Activated naive CD4-positive, alpha-beta T cell (primary cell): ENCODE measurements at regions not wholly inside any gene's neighbourhood (a gene's known extent, or its start where the extent isn't known, plus 50 kb on each side); places are given as distances from the start of the nearest gene placed in this dataset.
"Not testable (repeated sequence)": the region's sequence is repeated elsewhere in the genome, so short reads cannot be mapped to it uniquely, and the experiment has no call there.

ENCODE experiments used
- DNase-seq, 4 experiments: peaks; one replicate each; lab custom pipeline; 2025; lab: John Stamatoyannopoulos, UW

DNA sequence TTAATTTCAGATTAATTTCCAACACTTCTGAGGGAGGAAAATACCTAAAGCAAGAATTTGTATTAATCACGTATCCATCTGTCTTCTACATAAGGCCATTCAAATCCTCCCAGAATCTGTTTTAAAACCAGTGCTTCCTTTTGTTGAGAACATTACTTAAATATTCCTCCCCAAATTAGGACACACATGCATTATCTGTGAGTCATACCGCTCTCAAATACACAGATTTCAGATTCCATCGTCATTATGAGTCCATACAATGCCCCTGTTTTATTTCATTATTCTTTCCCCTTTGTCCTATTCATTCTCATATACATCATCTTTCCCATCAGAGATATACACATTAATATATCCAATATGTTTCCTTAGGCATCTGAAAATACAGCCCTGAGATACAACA lies 57.3 kb upstream of the PRSS12 start:
- DNase-seq = no peak

- no peak for DNase-seq
These were observed 64.5 kb upstream of the PRSS12 start for GRCh38 chr4:118417325-118417724.

DNA sequence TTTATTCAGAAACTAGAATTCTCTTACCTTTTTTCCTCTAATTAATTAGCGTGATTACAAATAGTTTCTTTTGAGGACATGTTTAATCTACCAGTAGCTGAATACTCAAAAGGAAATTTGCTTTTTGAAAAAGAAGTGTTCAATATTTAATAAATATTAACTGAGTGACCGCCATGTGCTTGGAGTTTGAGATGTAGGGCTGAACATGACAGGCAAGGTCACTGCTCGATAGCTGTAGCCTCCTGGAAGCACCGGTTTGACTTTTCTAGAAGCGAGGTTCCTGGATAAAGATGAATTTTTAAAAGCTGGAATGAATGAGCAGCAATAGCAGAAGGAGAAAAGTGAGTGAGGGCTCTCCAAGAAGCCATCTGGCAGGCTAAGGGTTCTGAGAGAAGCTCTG lies 65.0 kb upstream of the PRSS12 start:
- not testable (repeated sequence) for DNase-seq

GRCh38 chr4:118418396-118418795 lies 65.6 kb upstream of the PRSS12 start:
- DNase-seq = not testable (repeated sequence)

- not testable (repeated sequence) for DNase-seq
These were observed 66.8 kb upstream of the PRSS12 start for GRCh38 chr4:118419626-118420025.

GRCh38 chr4:118424062-118424461 lies 71.3 kb upstream of the PRSS12 start:
- DNase-seq = peak in 1 of 4 experiments; percentile 1

- DNase-seq = not testable (repeated sequence)
These were observed 76.1 kb upstream of the PRSS12 start for GRCh38 chr4:118428881-118429280.

GRCh38 chr4:118432359-118432758 lies 79.6 kb upstream of the PRSS12 start:
- not testable (repeated sequence) for DNase-seq

DNA sequence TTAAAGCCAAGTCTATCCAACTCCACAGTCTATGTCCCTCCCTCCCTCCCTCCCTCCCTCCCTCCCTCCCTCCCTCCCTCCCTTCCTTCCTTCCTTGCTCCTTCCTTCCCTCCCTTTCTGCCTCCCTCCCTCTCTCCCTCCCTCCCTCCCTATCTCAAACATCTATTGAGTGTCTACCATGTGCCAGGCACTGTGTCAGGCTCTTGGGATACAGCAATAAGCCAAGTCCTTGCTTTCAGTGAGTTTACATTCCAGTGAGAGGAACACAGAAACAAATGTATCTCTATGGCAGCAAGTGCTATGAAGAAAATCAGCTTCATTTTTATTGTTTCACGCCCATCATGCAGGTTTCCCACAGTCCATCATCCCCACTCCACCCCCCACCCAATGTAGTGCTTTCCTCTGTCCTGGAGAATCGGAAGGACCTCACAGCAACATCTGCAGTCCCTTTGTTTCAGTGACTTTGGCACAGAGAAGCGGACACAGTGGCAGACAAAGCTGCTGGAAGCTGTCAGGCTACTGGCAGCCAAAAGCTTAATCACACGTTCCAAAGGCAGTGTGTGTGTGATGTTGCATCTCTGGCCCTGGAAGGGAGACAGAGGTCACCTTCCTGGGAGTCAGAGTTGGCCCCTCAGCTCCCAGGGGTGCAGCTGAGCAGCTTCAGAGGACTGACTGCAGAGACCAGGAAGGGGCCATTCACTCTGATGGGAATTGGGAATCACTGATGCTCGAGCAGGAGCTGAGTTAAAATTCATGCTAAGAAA lies 81.0 kb upstream of the PRSS12 start:
- DNase-seq = not testable (repeated sequence)

DNA sequence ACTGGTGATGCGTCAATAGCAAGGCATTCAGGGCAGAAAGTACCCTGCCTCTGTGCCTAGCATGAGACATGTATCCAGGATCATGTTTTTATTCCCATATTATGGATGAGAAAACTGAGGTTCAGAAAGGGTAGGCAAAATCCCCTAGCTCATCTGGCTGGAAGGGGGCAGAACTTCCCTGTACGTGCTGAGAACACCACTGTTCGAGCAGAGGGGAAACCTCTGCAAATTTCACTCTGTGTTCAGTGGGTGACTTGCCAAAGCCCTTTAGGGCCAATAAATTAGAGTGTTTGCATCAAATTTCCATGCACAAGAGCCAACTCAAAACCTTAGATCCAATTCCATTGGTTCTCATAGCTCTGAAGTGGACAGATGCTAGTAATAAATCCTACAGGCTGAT lies 82.6 kb upstream of the PRSS12 start:
- DNase-seq = not testable (repeated sequence)

DNA sequence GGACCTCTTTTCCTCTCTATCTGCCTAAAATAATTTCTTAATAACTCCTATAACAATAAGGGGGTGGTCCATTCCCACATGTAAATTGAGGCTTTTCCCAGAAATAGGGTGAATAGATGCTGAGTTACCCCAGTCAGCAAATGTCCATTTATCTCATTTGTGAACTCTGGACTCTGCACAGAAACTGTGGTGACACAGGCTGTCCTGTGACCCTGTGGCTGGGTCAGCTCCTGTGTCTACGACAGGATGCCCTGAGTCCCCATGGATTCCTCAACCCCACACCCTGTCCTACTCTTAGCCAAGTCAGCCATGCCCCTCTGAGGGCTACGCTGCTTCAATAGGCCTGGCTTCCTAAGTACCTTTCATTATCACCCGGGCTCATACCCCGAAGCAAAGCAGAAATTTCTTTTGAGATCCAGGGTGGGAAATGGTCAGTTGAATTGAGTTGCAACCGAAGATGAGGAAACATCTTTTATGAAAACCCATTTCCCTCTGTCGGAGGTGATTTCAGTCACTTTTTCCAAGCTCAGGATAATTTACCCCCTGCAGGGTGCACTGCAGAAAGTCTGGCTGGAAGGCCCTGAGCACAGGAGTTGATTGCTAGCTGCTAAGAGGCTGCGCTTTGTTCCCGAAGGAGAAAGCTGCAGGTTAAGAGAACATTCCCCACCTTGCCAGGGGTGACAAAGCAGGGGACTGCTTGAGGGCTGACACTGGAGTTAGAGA lies 89.5 kb upstream of the PRSS12 start:
- not testable (repeated sequence) for DNase-seq

DNA sequence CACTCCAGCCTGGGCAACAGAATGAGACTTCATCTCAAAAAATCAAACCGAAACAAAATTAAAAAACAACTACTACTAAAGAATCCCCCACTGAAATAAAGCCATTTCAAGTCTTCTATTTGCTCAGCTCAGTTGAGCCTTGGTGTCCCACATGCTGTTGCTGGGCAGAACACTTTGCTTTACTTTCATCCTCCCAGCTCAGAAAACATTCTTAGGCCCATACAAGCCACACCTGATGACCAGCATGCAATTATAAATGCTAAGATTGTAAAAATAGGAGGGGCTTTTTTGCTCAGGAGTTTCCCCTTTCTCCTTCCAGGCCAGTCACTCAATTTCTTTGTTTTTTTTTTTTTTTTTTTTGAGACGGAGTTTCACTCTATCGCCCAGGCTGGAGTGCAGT lies 94.6 kb upstream of the PRSS12 start:
- DNase-seq = not testable (repeated sequence)

GRCh38 chr4:118454857-118455256 lies 102.1 kb upstream of the PRSS12 start:
- DNase-seq = not testable (repeated sequence)

- DNase-seq = not testable (repeated sequence)
These were observed 108.6 kb upstream of the PRSS12 start for GRCh38 chr4:118461435-118461834.

DNA sequence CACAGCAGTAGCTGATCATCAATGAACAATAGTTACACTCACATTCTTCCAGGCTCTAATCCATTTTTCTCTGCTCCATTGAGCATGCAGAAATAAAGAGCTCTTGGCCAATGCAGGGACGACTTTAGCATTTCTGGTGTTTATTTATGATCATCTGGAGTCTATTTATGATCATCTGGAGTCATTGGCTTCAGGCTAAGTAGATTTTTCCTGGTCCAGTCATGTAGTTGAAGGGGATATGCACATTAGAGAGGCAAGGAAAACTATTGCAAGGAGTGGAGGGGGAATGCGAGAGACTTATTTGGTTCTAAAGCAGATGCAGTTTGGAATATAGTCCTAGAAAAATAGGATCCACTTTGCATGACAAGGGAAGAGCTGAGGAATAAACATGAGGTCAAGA lies 113.0 kb upstream of the PRSS12 start:
- DNase-seq = not testable (repeated sequence)

DNA sequence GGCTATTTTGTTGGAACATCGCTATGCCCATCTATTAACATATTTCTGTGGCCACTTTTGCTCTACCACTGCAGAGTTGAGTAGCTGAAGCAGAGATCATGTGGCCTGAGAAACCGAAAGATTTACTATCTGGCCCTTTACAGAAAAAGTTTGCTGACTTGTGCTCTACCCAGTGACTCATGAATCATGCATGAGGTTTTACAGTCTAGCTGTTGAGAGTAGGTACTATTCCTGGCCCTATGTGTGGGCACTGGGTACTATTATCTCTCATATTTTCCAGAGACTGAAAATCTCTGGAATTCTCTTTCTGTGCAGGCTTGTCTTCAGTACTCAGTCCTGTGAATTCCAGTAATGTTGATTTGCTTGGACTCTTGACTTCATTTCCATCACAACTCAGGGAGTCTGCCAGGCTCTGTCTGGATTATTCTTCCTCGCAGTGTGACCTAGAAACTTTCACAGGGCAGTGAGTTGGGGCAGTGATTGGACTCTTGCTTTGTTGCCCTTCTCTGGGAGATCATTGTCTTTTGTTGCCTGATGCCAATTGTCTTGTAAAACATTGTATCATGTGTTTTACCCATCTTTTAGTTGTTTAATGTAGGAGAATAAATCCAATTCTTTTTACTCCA lies 121.3 kb upstream of the PRSS12 start:
- DNase-seq = not testable (repeated sequence)

DNA sequence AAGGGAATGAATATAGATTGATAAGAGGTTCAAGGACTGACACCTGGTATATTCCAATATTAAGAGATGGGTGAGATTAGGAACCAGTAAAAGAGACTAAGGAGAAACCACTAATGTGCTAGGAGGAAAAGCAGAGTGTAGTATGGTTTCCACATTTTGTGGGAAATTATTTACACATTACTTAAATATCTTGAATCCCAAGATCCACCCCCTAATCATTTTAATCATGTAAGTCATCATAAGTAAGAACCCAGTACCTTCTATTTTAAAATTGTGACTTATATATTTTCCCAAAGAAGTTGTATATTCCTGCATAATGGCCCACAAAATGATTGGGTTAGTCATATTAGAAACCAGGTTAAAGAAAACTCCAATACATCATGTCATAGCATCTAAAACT lies 122.0 kb upstream of the PRSS12 start:
- DNase-seq = not testable (repeated sequence)

DNA sequence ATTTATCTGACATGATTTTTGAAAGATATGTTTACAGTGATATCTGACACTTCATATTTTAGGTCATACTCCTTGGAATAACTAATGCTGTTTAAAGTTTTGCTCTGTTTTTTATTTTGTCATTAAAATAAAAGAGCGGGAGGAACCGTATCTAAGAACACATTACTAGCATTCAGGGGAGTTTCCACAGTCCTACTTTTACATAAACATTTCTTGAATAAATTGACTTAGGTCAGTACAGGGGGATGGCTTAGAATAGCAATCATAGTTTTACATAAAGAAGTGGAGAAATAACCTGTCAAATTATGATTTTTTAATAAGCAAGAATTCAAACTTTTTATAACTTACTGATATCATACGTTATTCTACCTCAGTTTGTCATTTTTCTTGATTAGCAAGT lies 123.1 kb upstream of the PRSS12 start:
- DNase-seq = not testable (repeated sequence)

DNA sequence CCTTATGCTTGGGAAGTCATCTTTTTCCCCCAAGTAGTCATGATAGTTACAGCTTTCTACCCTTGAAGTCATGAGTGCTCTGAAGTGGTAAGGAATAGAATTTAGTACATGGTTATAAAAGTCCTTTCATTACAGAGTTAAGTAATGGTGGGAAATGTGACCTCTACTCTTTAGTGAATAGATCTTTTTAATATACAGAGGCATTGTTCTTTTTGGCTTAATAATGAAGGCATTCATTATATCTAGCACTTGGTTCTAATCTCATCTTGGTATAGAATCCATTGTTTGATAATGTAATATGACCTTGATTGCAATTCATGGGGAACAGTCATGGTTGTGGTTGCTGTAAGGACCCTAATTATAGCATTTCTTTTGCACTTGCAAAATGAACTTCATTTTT lies 125.0 kb upstream of the PRSS12 start:
- DNase-seq = not testable (repeated sequence)

DNA sequence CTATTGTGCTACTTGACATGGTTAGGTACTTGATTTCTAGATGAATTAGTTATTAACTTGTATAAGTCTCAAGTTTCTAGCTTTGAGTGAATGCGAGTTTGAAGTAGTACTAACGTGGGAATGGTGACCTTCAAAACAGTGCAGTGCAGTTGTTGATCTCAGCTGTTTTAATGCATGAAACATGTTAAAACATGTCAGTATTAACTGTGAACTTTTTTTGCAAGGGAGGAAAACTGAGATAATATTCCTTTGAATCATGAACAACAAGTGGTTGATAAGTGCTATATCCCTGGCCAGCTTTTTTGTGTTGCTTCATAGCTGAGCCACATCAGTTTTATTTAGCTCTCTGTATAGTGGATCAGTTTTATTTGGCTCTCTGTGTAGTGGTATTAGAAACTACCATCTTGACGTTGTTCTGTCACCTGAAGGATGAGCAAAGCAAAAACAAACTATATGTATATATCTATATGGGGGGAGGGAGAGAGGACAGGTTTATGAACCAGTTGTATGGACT lies 133.1 kb upstream of the PRSS12 start:
- not testable (repeated sequence) for DNase-seq

DNA sequence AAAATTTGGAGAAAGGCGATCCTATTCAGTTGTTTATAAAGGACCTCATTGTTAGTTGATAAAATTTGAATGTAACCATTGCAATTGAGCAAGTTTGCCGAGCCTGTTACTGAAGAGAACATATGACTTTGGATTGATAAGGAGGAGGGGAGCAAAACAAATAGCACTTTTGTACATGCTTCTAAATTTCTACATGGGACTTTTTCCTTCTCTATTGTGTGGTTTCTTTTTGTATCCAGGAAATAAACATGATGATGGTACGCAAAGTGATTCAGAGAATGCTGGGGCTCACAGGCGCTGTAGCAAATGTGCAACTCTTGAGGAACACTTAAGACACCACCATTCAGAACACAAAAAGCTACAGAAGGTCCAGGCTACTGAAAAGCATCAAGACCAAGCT lies 140.2 kb upstream of the PRSS12 start:
- not testable (repeated sequence) for DNase-seq

DNA sequence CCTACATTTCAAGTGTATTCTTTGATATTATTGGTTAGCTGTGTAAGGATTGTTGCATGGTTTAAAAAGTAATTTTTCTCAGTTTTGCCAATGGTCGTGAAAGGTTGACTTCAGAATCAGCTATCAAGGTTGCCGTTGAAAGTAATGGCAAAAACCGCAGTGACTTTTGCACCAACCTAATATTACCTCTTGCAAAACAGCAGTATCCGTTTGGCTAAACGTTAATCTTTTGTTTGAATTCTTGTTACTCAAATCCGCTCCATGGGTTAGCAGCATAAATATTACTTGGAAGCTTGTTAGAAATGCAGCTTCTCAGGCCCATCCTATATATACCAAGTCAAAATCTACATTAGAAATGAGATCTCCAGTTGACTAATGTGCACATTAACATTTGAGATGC lies 141.6 kb upstream of the PRSS12 start:
- DNase-seq = not testable (repeated sequence)

DNA sequence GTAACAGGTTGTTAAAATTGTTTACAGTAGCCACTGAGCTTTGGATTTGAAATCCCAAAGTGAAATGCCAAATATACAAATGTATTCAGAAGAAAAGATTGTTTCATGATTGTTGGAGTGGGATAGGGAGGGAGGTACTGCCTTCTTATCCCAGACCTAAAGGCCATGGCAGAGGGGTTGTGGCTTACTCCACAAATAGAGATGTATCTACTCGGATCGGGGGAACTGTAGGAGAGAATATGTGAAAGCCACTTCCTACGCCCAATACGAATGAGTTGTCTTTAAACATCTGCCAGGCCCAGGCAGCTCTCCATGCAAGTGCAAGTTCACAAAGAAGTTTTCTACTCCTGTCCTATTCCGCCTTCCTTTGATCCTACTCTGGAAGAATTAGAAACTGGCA lies 150.2 kb upstream of the PRSS12 start:
- not testable (repeated sequence) for DNase-seq
